HG03378 (cell line): ENCODE measurements at regions not wholly inside any gene's neighbourhood (a gene's known extent, or its start where the extent isn't known, plus 50 kb on each side); places are given as distances from the start of the nearest gene placed in this dataset.
"Not testable (repeated sequence)": the region's sequence is repeated elsewhere in the genome, so short reads cannot be mapped to it uniquely, and the experiment has no call there.

Source experiments
- ATAC-seq: cut with Tn5 transposase; IDR thresholded peaks from one replicate; pipeline ENCODE4 v1.9.1; 2021; ENCODE audit warnings: mild to moderate bottlenecking, moderate library complexity; ENCODE audit not compliant: unreplicated experiment

DNA sequence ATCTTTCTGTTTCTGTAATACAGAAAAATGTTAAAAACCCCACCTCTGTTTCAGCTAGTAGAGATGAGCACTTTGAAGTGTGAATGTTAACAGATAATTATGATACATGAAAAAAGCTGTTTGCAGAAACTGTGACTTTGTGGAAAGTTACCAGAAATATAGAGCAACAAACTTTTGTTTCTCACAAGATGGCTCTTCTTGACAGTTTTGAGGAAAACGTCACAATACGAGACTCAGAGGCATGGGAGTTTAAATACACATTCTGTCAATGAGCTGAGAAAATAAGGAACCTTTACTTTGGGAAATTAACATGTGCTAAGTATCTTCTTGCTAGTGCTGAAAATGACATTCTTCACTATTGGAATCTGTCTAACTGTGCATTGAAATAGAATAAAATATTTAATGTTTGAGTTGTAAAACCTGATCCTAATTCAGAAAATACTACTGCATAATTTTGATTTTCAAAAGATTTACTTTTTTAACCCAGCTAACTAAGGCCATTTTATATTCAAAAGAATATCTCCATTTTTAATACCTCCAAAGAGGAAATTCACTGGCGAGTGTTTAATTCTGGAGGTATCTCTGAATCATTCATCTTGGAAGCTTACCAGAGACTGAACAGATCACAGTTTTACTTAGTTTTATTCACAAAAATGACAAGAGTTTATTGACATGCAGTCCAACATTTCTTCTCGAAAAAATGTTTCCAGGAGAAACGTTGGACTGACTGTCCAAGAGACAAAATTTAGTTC is 308.9 kb upstream of the LRFN5 start:
- ATAC-seq: no peak

DNA sequence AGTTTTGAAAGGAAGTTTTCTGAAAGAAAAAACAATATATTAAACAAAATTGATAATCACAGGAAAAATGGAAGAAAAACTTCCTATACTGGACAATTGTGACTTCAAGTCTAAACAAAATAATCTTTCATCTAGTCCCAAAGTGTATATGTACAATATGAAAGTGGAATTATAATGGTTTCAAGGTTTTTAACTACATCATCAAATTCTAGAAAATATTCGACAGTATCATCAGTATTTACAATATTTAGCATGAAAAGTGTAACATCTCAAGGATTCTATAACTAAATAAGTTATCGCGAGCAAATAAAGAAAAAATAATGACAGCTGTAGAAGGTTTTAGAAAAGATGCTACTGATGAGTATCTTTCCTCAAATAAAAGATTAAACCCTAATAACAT is 310.9 kb upstream of the LRFN5 start:
- ATAC-seq: no peak

GRCh38 chr14:41289025-41289424 is 317.7 kb upstream of the LRFN5 start:
- no peak for ATAC-seq

GRCh38 chr14:41285186-41285748 is 321.4 kb upstream of the LRFN5 start:
- no peak for ATAC-seq

- no peak for ATAC-seq
These were observed 325.9 kb upstream of the LRFN5 start for GRCh38 chr14:41280745-41281144.

GRCh38 chr14:41277450-41277849 is 329.2 kb upstream of the LRFN5 start:
- no peak for ATAC-seq

DNA sequence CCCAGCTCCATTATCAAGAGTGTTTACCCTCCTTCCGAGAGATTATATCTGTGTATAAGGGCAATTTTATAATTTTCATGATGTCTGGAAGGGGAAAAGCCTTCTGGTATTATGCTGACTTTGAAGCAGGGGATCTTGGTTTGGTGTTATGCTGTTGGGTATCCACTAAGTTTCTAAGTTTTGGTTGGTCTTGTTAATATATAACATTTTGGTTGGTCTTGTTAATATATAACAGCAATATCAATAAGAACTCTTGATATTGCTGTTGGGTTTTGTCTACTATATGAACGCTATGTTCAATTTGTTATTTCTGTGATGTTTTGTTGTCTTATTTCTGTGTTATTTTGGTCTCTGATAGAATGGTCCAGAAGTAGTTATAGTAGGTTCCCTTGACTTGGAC is 349.2 kb upstream of the LRFN5 start:
- ATAC-seq: no peak

DNA sequence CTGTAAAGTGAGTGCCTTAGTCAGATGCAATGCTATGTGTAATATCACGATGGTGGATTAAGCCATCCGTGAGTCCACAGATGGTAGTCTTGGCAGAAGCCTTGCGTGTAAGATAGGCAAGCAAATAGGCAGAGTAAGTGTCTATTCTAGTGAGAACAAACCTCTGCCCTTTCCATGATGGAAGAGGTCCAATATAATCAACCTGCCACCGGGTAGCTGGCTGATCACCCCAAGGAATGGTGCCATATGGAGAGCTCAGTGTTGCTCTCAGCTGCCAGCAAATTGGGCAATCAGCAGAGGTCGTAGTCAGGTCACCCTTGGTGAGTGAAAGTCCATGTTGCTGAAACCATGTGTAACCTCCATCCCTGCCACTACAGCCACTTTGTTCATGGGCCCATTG is 371.2 kb upstream of the LRFN5 start:
- no peak for ATAC-seq

DNA sequence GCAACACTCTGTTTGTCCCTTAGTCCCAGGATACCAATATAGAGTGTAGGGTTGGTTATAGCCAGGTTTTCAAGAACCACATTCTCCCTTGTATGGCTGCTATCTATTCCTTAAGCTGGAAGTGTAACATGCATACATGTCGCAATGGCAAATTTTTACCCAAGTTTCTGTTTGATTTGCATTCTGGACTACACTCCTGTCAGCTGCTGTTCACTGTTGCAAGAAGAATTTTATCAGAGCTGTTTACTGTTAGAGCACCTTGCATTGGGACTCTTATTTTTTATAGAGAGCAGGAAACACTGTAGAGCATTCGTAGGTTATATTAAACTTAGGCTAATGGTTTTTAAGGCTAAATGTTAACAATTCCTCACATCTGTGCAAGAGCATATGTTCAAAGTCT is 376.0 kb upstream of the LRFN5 start:
- ATAC-seq: no peak

- ATAC-seq: no peak
These were observed 376.9 kb upstream of the LRFN5 start for GRCh38 chr14:41229824-41230223.

GRCh38 chr14:41225433-41225832 is 381.2 kb upstream of the LRFN5 start:
- ATAC-seq: no peak

GRCh38 chr14:41222581-41222980 is 384.1 kb upstream of the LRFN5 start:
- ATAC-seq: no peak

DNA sequence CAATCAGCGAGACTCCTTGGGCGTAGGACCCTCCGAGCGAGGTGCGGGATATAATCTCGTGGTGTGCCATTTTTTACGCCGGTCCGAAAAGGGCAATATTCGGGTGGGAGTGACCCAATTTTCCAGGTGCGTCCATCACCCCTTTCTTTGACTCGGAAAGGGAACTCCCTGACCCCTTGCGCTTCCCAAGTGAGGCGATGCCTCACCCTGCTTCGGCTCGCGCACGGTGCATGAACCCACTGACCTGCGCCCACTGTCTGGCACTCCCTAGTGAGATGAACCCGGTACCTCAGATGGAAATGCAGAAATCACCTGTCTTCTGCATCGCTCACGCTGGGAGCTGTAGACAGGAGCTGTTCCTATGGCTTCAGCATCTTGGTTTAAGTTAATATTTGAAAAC is 391.7 kb upstream of the LRFN5 start:
- ATAC-seq: not testable (repeated sequence)

DNA sequence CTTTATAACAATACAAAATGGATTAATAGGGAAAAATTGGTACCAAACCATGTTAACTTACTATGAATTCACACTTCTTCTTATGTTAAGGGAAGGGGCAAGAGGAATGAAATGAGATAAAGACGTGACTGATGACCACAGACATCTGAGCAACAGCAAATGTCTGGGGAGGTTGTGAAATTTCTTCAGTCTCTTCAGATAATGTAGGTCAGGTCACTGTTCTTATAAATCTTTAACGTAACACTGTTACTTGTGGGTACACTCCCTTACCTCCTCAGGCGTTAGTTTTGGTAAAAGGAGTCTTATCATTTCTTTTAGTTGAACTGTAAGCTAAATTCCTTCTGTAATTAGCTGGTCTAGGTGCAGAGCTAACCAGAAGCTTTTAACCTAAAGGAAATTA is 405.0 kb upstream of the LRFN5 start:
- ATAC-seq: no peak

- no peak for ATAC-seq
These were observed 418.8 kb upstream of the LRFN5 start for GRCh38 chr14:41187868-41188267.

GRCh38 chr14:41171045-41171444 is 435.6 kb upstream of the LRFN5 start:
- no peak for ATAC-seq

DNA sequence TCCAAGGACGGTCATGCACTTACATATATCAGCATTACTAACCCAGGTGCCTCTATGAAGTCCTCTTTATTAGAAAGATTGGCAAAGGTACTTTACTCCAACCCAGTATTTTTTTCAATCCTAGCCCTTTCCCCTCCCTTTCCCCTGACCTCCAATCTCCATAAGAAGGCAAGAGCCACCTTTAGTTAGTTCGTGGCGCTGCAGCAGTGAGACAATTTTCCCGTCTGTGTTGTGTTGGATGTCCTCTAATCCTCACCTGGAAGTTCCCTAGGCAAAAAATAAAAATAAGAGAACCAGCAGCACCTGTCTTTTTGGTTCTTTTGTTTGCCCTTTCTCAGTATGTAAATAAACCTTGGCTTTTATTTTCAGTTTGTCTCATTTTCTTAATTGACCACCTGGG is 439.6 kb upstream of the LRFN5 start:
- no peak for ATAC-seq

GRCh38 chr14:41154143-41154807 is 452.4 kb upstream of the LRFN5 start:
- no peak for ATAC-seq

GRCh38 chr14:41146391-41146790 is 460.3 kb upstream of the LRFN5 start:
- ATAC-seq: no peak

GRCh38 chr14:41144370-41144769 is 462.3 kb upstream of the LRFN5 start:
- no peak for ATAC-seq

- no peak for ATAC-seq
These were observed 468.9 kb upstream of the LRFN5 start for GRCh38 chr14:41137741-41138140.

GRCh38 chr14:41130274-41130673 is 476.4 kb upstream of the LRFN5 start:
- no peak for ATAC-seq
